A673 (cell line): ENCODE measurements at regions not wholly inside any gene's neighbourhood (a gene's known extent, or its start where the extent isn't known, plus 50 kb on each side); places are given as distances from the start of the nearest gene placed in this dataset.

Experiments
- EZH2 ChIP-seq: fragments of 200-600 bp; sonication (generic); IDR thresholded peaks from 2 replicates; pipeline ENCODE4 v1.6.1; 2017; ENCODE audit warnings: borderline replicate concordance, low read depth, mild to moderate bottlenecking, mixed read lengths, antibody characterized with exemption, low read length; ENCODE audit not compliant: poor library complexity, severe bottlenecking
- TF ChIP-seq, protein P1 (sequence below): fragments of 300-800, 200-600 bp; sonication (generic); conservative IDR thresholded peaks from 2 replicates; pipeline ENCODE4 v1.5.1; 2017; ENCODE audit warnings: low read depth, mild to moderate bottlenecking, antibody characterized with exemption, low read length, moderate library complexity, mixed read lengths

DNA sequence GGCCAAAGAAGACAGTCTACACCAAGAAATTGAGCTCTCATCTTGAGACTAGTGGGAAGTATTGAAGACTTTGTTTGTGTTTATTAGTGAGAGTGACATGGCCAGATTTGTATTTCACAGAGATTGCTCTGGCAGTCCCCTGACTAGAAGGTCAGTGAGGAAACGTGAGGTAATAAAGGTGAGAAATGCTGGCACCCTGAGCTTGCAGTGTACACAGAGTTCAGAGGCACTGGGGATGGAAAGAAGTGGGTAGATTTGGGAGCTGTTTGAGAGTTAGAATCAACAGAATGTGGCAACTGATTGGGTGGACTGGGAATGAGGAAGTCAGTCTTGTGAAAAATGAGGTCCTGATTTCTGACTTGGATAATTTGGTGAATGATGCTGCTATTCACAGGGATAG is 336.9 kb downstream of the SNAPC1 start:
- TF ChIP-seq, protein P1, sequence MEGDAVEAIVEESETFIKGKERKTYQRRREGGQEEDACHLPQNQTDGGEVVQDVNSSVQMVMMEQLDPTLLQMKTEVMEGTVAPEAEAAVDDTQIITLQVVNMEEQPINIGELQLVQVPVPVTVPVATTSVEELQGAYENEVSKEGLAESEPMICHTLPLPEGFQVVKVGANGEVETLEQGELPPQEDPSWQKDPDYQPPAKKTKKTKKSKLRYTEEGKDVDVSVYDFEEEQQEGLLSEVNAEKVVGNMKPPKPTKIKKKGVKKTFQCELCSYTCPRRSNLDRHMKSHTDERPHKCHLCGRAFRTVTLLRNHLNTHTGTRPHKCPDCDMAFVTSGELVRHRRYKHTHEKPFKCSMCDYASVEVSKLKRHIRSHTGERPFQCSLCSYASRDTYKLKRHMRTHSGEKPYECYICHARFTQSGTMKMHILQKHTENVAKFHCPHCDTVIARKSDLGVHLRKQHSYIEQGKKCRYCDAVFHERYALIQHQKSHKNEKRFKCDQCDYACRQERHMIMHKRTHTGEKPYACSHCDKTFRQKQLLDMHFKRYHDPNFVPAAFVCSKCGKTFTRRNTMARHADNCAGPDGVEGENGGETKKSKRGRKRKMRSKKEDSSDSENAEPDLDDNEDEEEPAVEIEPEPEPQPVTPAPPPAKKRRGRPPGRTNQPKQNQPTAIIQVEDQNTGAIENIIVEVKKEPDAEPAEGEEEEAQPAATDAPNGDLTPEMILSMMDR: no peak
- TF ChIP-seq EZH2: no peak
